Neutrophil (primary cell): ENCODE measurements at regions not wholly inside any gene's neighbourhood (a gene's known extent, or its start where the extent isn't known, plus 50 kb on each side); places are given as distances from the start of the nearest gene placed in this dataset.
A peak's percentile ranks its signal among the peaks of the same experiment; 100 is the strongest.

Source experiments
- H3K27ac ChIP-seq: fragments of 200-600 bp; sonication (generic); 2 replicates; pipeline ENCODE4 v1.5.1; 2016; ENCODE audit warnings: mild to moderate bottlenecking, moderate library complexity
- H3K27me3 ChIP-seq: fragments of 200-600 bp; sonication (generic); 2 replicates; pipeline ENCODE4 v1.6.0; 2016; ENCODE audit warnings: mild to moderate bottlenecking
- H3K36me3 ChIP-seq: fragments of 200-600 bp; sonication (generic); 2 replicates; pipeline ENCODE4 v1.5.1; 2017
- H3K4me1 ChIP-seq, 2 experiments: fragments of 200-600 bp in 1 of 2; sonication (generic) in 1 of 2; 1 replicate in 1 of 2; 2 replicates in 1 of 2; pipeline versions ENCODE4 v1.5.1 to v1.6.1; 2013 to 2016; ENCODE audit warnings: low read depth in 1 of 2, low read length in 1 of 2, mild to moderate bottlenecking in 1 of 2, moderate library complexity in 1 of 2; ENCODE audit not compliant: control insufficient read depth in 1 of 2, insufficient read depth in 1 of 2
- H3K4me3 ChIP-seq, 2 experiments: fragments of 200-600 bp in 1 of 2; sonication (generic) in 1 of 2; 1 replicate in 1 of 2; 2 replicates in 1 of 2; pipeline ENCODE4 v1.5.1; 2013 to 2016; ENCODE audit warnings: low read depth in 1 of 2, low read length in 1 of 2, mild to moderate bottlenecking in 1 of 2, moderate library complexity in 1 of 2
- H3K9me3 ChIP-seq: fragments of 200-600 bp; sonication (generic); 2 replicates; pipeline ENCODE4 v1.5.1; 2016
- CTCF ChIP-seq: fragments of 200-600 bp; sonication (generic); IDR thresholded peaks from 2 replicates; pipeline ENCODE4 v1.5.1; 2016; ENCODE audit warnings: antibody characterized with exemption

- Histone ChIP-seq H3K9me3 (no peaks in the 10 kb centered on the region), H3K36me3 (no peaks in the 10 kb centered on the region), H3K27me3 (no peaks in the 10 kb centered on the region), H3K4me1 (no peaks in the 10 kb centered on the region), H3K4me3 (no peak overlapping the region), H3K27ac (no peak overlapping the region)
- TF ChIP-seq CTCF, result no peak
Observed at GRCh38 chr6:14750059-14750661, 495.7 kb upstream of the JARID2 start.

GRCh38 chr6:14751645-14752175, 494.2 kb upstream of the JARID2 start:
- peaks cover 4 to 7% of the 10 kb centered on the region in 2 experiments for H3K4me1 ChIP-seq
- no peaks in the 10 kb centered on the region for H3K27me3 ChIP-seq
- no peaks in the 10 kb centered on the region for H3K9me3 ChIP-seq
- TF ChIP-seq CTCF, result no peak
- H3K36me3 ChIP-seq, result no peaks in the 10 kb centered on the region
- no peak overlapping the region for H3K27ac ChIP-seq
- H3K4me3 ChIP-seq, result no peak overlapping the region

GRCh38 chr6:14754751-14755513, 490.9 kb upstream of the JARID2 start:
- H3K4me3 ChIP-seq, result no peak overlapping the region
- TF ChIP-seq CTCF, result no peak
- no peak overlapping the region for H3K27ac ChIP-seq

GRCh38 chr6:14756340-14756739, 489.5 kb upstream of the JARID2 start:
- H3K27ac ChIP-seq, result peak overlapping the region; percentile 94
- H3K4me3 ChIP-seq, result no peak overlapping the region
- H3K9me3 ChIP-seq, result no peaks in the 10 kb centered on the region
- H3K36me3 ChIP-seq, result no peaks in the 10 kb centered on the region
- TF ChIP-seq CTCF, result no peak
- H3K27me3 ChIP-seq, result no peaks in the 10 kb centered on the region
- peaks cover 37 to 44% of the 10 kb centered on the region in 2 experiments for H3K4me1 ChIP-seq

More at GRCh38 chr6:14754751-14755513, 490.9 kb upstream of the JARID2 start:
- H3K4me1 ChIP-seq, result peaks cover 33 to 38% of the 10 kb centered on the region in 2 experiments
- no peaks in the 10 kb centered on the region for H3K36me3 ChIP-seq
- no peaks in the 10 kb centered on the region for H3K9me3 ChIP-seq
- no peaks in the 10 kb centered on the region for H3K27me3 ChIP-seq

- Histone ChIP-seq H3K27me3 (no peaks in the 10 kb centered on the region), H3K27ac (peak overlapping the region; percentile 94)
- TF ChIP-seq CTCF, result no peak
Observed at GRCh38 chr6:14757014-14757413, 488.9 kb upstream of the JARID2 start.

More at GRCh38 chr6:14757014-14757413, 488.9 kb upstream of the JARID2 start:
- peaks cover 37 to 44% of the 10 kb centered on the region in 2 experiments for H3K4me1 ChIP-seq
- H3K36me3 ChIP-seq, result no peaks in the 10 kb centered on the region
- H3K4me3 ChIP-seq, result no peak overlapping the region
- H3K9me3 ChIP-seq, result no peaks in the 10 kb centered on the region
